ENCODE measurements at regions not wholly inside any gene's neighbourhood (a gene's known extent, or its start where the extent isn't known, plus 50 kb on each side); places are given as distances from the start of the nearest gene placed in this dataset.

GRCh38 chr2:128519517-128520215 lies 201.0 kb upstream of the HS6ST1 start (continued):
- no peak for TF ChIP-seq USF2 (IDR thresholded peaks at IDR 0.05; ENCODE audit: borderline replicate concordance, low read depth, low read length)
- no peak for TF ChIP-seq ELF1 (IDR thresholded peaks at IDR 0.05)
- no peak for TF ChIP-seq FOXM1 (IDR thresholded peaks at IDR 0.05; ENCODE audit: low read depth)

DNA sequence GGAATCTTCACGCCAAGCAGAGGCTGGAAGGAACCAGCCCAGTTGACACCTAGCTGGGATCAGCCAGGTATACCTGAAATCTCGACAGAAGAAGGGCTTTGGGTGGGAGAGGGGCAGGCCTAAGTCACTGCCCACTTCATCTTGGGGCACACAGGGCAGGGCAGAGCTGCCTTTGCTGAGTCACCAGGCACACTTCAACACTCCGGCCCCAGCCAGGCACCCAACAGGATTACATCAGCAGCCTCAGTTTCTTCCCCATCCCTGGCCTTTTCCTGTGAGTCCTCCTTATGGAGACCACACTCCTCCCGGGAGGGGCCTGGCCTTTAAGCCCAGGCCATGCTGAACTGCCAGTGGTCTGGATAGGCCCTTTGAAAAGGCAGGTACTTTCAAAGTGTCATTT lies 201.7 kb upstream of the HS6ST1 start:
- Histone ChIP-seq H3K4me2 (no peak overlapping the region), H3K27ac (ENCODE audit: low read depth in 2 of 2, low read length in 1 of 2) (no peak overlapping the region), H3K9ac (no peak overlapping the region), H3K9me3 (no peaks in the 10 kb centered on the region), H4K20me1 (ENCODE audit: insufficient read depth) (no peaks in the 10 kb centered on the region), H3K36me3 (replicated peaks in 1 of 2; ENCODE audit: control insufficient read depth in 1 of 2, insufficient read depth in 2 of 2, low read length in 1 of 2) (no peaks in the 10 kb centered on the region), H3K9me2 (no peaks in the 10 kb centered on the region), H3K27me3 (ENCODE audit: insufficient read depth) (no peaks in the 10 kb centered on the region), H3K4me1 (ENCODE audit: control insufficient read depth in 1 of 2, insufficient read depth in 2 of 2, low read depth in 1 of 2, low read length in 1 of 2) (peaks cover 0 to 8% of the 10 kb centered on the region in 2 experiments; a peak in 1 of 4 replicates), H3K79me2 (ENCODE audit: insufficient read depth) (no peaks in the 10 kb centered on the region), H3K4me3 (ENCODE audit: low read depth in 2 of 2, low read length in 1 of 2) (no peak overlapping the region), H3F3A (replicated peaks; ENCODE audit: insufficient read depth) (no peaks in the 10 kb centered on the region), H2AFZ (ENCODE audit: low read depth) (no peak overlapping the region)
- POLR2A ChIA-PET: no interaction called here
- no peak for TF ChIP-seq ZBTB33 (IDR thresholded peaks at IDR 0.05; ENCODE audit: borderline replicate concordance, low read depth)
- no peak for TF ChIP-seq ELF1 (IDR thresholded peaks at IDR 0.05)
- TF ChIP-seq USF1 (IDR thresholded peaks at IDR 0.05; ENCODE audit: borderline replicate concordance, low read depth): no peak
- CTCF ChIA-PET: no interaction called here
- WGBS (ENCODE audit: low lambda C conversion rate): 29% methylated on average over 2 of the region's 4 CpGs
- DNase-seq: no peak

- Histone ChIP-seq H3F3A (replicated peaks; ENCODE audit: insufficient read depth) (no peaks in the 10 kb centered on the region), H3K9me2 (no peaks in the 10 kb centered on the region), H2AFZ (ENCODE audit: low read depth) (no peak overlapping the region), H3K9ac (no peak overlapping the region), H3K27ac (ENCODE audit: low read depth in 2 of 2, low read length in 1 of 2) (no peak overlapping the region), H3K4me1 (ENCODE audit: control insufficient read depth in 1 of 2, insufficient read depth in 2 of 2, low read depth in 1 of 2, low read length in 1 of 2) (peaks cover 0 to 8% of the 10 kb centered on the region in 2 experiments; a peak in 1 of 4 replicates), H3K4me2 (no peak overlapping the region), H3K9me3 (no peaks in the 10 kb centered on the region), H3K36me3 (replicated peaks in 1 of 2; ENCODE audit: control insufficient read depth in 1 of 2, insufficient read depth in 2 of 2, low read length in 1 of 2) (no peaks in the 10 kb centered on the region), H3K4me3 (ENCODE audit: low read depth in 2 of 2, low read length in 1 of 2) (no peak overlapping the region), H4K20me1 (ENCODE audit: insufficient read depth) (no peaks in the 10 kb centered on the region), H3K27me3 (ENCODE audit: insufficient read depth) (no peaks in the 10 kb centered on the region), H3K79me2 (ENCODE audit: insufficient read depth) (no peaks in the 10 kb centered on the region)
- TF ChIP-seq USF1 (IDR thresholded peaks at IDR 0.05; ENCODE audit: borderline replicate concordance, low read depth): no peak
- TF ChIP-seq, protein P1, sequence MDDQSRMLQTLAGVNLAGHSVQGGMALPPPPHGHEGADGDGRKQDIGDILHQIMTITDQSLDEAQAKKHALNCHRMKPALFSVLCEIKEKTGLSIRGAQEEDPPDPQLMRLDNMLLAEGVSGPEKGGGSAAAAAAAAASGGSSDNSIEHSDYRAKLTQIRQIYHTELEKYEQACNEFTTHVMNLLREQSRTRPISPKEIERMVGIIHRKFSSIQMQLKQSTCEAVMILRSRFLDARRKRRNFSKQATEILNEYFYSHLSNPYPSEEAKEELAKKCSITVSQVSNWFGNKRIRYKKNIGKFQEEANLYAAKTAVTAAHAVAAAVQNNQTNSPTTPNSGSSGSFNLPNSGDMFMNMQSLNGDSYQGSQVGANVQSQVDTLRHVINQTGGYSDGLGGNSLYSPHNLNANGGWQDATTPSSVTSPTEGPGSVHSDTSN (IDR thresholded peaks at IDR 0.05): no peak
- TF ChIP-seq GATA2 (CRISPR knock-in tag; IDR thresholded peaks at IDR 0.05): no peak
- POLR2A ChIA-PET: no interaction called here
- WGBS (ENCODE audit: low lambda C conversion rate): 91% methylated on average over 5 of the region's 9 CpGs
- DNase-seq: no peak
- CTCF ChIA-PET: no interaction called here
These were observed 202.1 kb upstream of the HS6ST1 start for GRCh38 chr2:128520791-128521190.

Measured in SK-N-SH (cell line).